Activated T-helper 2 cell treated with anti-CD3 and anti-CD28 coated beads, Interferon-gamma antibody, Interleukin-2, Interleukin-4, amounts not matched to agents 10 μg/mL and 5 μg/mL and 100 μg/mL, durations not matched to agents 14 hours and 24 hours and 36 hours (primary cell): ENCODE measurements at regions not wholly inside any gene's neighbourhood (a gene's known extent, or its start where the extent isn't known, plus 50 kb on each side); places are given as distances from the start of the nearest gene placed in this dataset.
"Not testable (repeated sequence)": the region's sequence is repeated elsewhere in the genome, so short reads cannot be mapped to it uniquely, and the experiment has no call there.

Experiments
- DNase-seq: peaks from one replicate; pipeline ENCODE4 v3.0.0; 2021; ENCODE audit warnings: low spot score
- H3K27ac Mint-ChIP-seq: one replicate; pipeline ENCODE4 v1.8.0; 2021; ENCODE audit warnings: mixed read lengths
- H3K27me3 Mint-ChIP-seq: one replicate; pipeline ENCODE4 v1.8.0; 2021; ENCODE audit warnings: low read depth, mixed read lengths
- H3K36me3 Mint-ChIP-seq: one replicate; pipeline ENCODE4 v1.8.0; 2021; ENCODE audit warnings: low read depth, mixed read lengths
- H3K4me1 Mint-ChIP-seq: one replicate; pipeline ENCODE4 v1.8.0; 2021; ENCODE audit warnings: low read depth, mixed read lengths
- H3K4me3 Mint-ChIP-seq: one replicate; pipeline ENCODE4 v1.8.0; 2021; ENCODE audit warnings: low read depth, mild to moderate bottlenecking, moderate library complexity, mixed read lengths
- H3K9me3 Mint-ChIP-seq: one replicate; pipeline ENCODE4 v1.8.0; 2021; ENCODE audit warnings: mixed read lengths
- intact Hi-C: fragments of 100-400 bp; cut with micrococcal nuclease; formaldehyde crosslinking; loops from one replicate; pipeline ENCODE4 v1.15.1; 2023

- DNase-seq: no peak
- no peaks in the 10 kb centered on the region for H3K36me3 Mint-ChIP-seq
- no peak overlapping the region for H3K4me3 Mint-ChIP-seq
- no peaks in the 10 kb centered on the region for H3K4me1 Mint-ChIP-seq
- H3K9me3 Mint-ChIP-seq: no peaks in the 10 kb centered on the region
- intact Hi-C loops: no loop called here
- H3K27ac Mint-ChIP-seq: no peak overlapping the region
- H3K27me3 Mint-ChIP-seq: no peaks in the 10 kb centered on the region
Measured at GRCh38 chr1:194028002-194028401, 841.6 kb upstream of the B3GALT2 start.

DNA sequence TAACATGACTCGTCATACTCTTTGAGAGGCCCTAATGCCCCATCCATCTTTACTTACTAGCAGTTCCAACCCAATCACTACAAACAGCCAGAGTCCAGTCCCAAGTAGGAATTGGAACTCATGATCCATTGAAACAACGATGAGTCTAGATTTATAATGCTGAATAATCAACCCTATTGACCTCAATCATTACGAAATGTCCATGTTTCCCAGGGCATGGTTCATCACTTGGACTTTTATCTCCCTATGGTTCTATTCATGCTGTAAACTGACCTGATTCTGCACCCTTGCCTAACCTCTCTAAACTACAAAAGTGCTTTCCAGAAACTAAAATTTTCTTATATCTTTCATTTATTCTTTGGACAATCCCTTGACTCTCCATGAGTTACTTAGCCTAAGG is 840.0 kb upstream of the B3GALT2 start:
- Mint-ChIP-seq H3K4me1 (no peaks in the 10 kb centered on the region), H3K9me3 (no peaks in the 10 kb centered on the region), H3K4me3 (no peak overlapping the region), H3K27me3 (no peaks in the 10 kb centered on the region), H3K27ac (no peak overlapping the region), H3K36me3 (no peaks in the 10 kb centered on the region)
- intact Hi-C loops: no loop called here
- DNase-seq: no peak

- Mint-ChIP-seq H3K4me3 (no peak overlapping the region), H3K4me1 (no peaks in the 10 kb centered on the region), H3K27me3 (no peaks in the 10 kb centered on the region), H3K36me3 (no peaks in the 10 kb centered on the region), H3K27ac (no peak overlapping the region), H3K9me3 (no peaks in the 10 kb centered on the region)
- intact Hi-C loops: no loop called here
- no peak for DNase-seq
Measured at GRCh38 chr1:194024659-194025058, 838.2 kb upstream of the B3GALT2 start.

DNA sequence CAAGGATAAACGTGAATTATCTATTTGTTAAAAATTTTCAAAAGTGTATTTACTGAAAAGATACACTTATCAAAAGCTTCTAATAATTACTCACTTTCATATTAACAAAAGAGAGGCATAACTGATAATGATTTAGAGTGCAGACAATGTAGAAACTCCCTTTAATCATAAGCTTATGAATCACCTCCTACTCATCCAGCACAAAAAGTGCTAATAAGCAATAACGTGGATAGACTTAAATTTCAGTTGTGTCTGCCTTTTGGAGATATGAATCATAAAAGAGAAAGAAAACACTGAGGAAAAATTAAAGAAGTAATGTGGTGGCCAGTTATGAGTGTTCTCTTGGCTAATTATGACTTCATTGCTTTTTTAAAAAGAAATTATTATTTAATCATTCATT is 827.6 kb upstream of the B3GALT2 start:
- DNase-seq: no peak
- Mint-ChIP-seq H3K36me3 (no peaks in the 10 kb centered on the region), H3K4me3 (no peak overlapping the region), H3K9me3 (peaks cover 8% of the 10 kb centered on the region), H3K27ac (no peak overlapping the region), H3K4me1 (no peaks in the 10 kb centered on the region), H3K27me3 (no peaks in the 10 kb centered on the region)
- intact Hi-C loops: no loop called here

- intact Hi-C loops: no loop called here
- no peak overlapping the region for H3K4me3 Mint-ChIP-seq
- H3K9me3 Mint-ChIP-seq: peaks cover 11% of the 10 kb centered on the region
- no peak overlapping the region for H3K27ac Mint-ChIP-seq
- H3K36me3 Mint-ChIP-seq: no peaks in the 10 kb centered on the region
- no peak for DNase-seq
- H3K4me1 Mint-ChIP-seq: no peaks in the 10 kb centered on the region
- H3K27me3 Mint-ChIP-seq: no peaks in the 10 kb centered on the region
Measured at GRCh38 chr1:194013561-194013960, 827.1 kb upstream of the B3GALT2 start.

GRCh38 chr1:194004146-194004545 is 817.7 kb upstream of the B3GALT2 start:
- Mint-ChIP-seq H3K9me3 (peaks cover 9% of the 10 kb centered on the region), H3K27ac (no peak overlapping the region), H3K4me3 (no peak overlapping the region), H3K27me3 (no peaks in the 10 kb centered on the region), H3K36me3 (no peaks in the 10 kb centered on the region), H3K4me1 (no peaks in the 10 kb centered on the region)
- intact Hi-C loops: no loop called here
- no peak for DNase-seq

DNA sequence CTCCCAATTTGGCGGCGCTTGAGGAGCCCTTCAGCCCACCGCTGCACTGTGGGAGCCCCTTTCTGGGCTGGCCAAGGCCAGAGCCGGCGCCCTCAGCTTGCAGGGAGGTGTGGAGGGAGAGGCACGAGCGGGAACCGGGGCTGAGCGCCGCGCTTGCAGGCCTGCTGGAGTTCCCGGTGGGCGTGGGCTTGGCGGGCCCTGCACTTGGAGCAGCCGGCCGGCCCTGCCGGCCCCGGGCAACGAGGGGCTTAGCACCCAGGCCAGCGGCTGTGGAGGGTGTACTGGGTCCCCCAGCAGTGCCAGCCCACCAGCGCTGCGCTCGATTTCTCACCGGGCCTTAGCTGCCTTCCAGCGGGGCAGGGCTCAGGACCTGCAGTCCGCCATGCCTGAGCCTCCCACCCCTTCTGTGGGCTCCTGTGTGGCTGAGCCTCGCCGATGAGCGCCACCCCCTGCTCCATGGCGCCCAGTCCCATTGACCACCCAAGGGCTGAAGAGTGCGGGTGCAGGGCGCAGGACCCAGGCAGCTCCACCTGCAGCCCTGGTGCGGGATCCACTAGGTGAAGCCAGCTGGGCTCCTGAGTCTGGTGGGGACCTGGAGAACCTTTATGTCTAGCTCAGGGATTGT is 815.4 kb upstream of the B3GALT2 start:
- H3K9me3 Mint-ChIP-seq, H3K36me3 Mint-ChIP-seq, intact Hi-C loops, H3K4me1 Mint-ChIP-seq, DNase-seq, H3K4me3 Mint-ChIP-seq, H3K27me3 Mint-ChIP-seq, H3K27ac Mint-ChIP-seq: not testable (repeated sequence)

DNA sequence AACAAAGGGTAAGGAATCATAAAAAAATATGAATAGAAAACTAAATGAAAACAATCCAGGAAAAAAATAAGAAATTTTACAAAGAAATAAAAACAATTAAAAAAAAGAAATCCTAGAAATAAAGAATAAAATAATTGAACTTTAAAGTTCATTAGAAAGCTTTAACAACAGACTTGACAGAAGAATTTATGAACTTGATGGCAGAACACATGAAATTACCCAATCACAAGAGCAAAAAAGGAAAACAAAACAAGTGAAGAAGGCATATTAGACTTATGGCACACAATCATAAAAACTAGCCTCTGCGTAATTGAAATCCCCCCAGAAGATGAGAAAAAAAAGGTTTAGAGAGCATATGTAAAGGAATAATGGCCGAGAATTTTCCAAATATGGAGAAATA is 802.5 kb upstream of the B3GALT2 start:
- peaks cover 49% of the 10 kb centered on the region for H3K9me3 Mint-ChIP-seq
- H3K27ac Mint-ChIP-seq: no peak overlapping the region
- H3K4me3 Mint-ChIP-seq: no peak overlapping the region
- no peaks in the 10 kb centered on the region for H3K4me1 Mint-ChIP-seq
- intact Hi-C loops: no loop called here
- DNase-seq: no peak
- no peaks in the 10 kb centered on the region for H3K27me3 Mint-ChIP-seq
- H3K36me3 Mint-ChIP-seq: peaks cover 4% of the 10 kb centered on the region

GRCh38 chr1:193979219-193979618 is 792.8 kb upstream of the B3GALT2 start:
- Mint-ChIP-seq H3K4me1 (no peaks in the 10 kb centered on the region), H3K9me3 (no peaks in the 10 kb centered on the region), H3K4me3 (no peak overlapping the region)

DNA sequence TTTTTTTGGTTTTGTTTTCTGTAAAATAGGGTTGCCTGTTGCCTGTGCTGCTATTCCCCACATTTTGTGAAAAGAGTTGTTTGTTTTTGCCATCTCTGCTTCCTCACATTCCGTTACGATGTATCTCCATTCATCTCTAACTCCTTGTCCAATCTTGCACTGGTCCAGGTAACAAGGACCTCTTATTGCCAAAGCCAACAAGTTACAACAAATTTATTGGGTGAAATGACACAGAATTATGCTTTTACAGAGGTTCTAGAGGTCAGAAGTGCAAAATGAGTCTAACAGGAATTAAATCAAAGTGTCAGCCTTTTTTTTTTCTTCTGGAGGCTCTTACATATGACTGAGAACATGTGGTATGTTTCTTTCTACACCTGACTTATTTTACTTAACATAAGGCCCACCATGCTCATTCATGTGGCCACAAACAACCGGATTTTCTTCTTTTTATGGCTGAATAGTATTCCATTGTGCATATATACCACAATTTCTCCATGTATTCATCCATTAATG is 787.9 kb upstream of the B3GALT2 start:
- DNase-seq: no peak
- Mint-ChIP-seq H3K36me3 (no peaks in the 10 kb centered on the region), H3K4me3 (no peak overlapping the region), H3K27me3 (no peaks in the 10 kb centered on the region), H3K27ac (no peak overlapping the region), H3K4me1 (no peaks in the 10 kb centered on the region), H3K9me3 (no peaks in the 10 kb centered on the region)
- intact Hi-C loops: no loop called here

More at GRCh38 chr1:193979219-193979618, 792.8 kb upstream of the B3GALT2 start:
- intact Hi-C loops: no loop called here
- Mint-ChIP-seq H3K27ac (no peak overlapping the region), H3K36me3 (no peaks in the 10 kb centered on the region), H3K27me3 (no peaks in the 10 kb centered on the region)
- DNase-seq: no peak

GRCh38 chr1:193973428-193973827 is 787.0 kb upstream of the B3GALT2 start:
- no peak for DNase-seq
- intact Hi-C loops: no loop called here
- Mint-ChIP-seq H3K27me3 (no peaks in the 10 kb centered on the region), H3K4me1 (no peaks in the 10 kb centered on the region), H3K36me3 (no peaks in the 10 kb centered on the region), H3K27ac (no peak overlapping the region), H3K9me3 (no peaks in the 10 kb centered on the region), H3K4me3 (no peak overlapping the region)

- no peak for DNase-seq
- no peak overlapping the region for H3K27ac Mint-ChIP-seq
- no peaks in the 10 kb centered on the region for H3K4me1 Mint-ChIP-seq
- H3K4me3 Mint-ChIP-seq: no peak overlapping the region
- H3K27me3 Mint-ChIP-seq: no peaks in the 10 kb centered on the region
- intact Hi-C loops: no loop called here
- no peaks in the 10 kb centered on the region for H3K9me3 Mint-ChIP-seq
- no peaks in the 10 kb centered on the region for H3K36me3 Mint-ChIP-seq
Measured at GRCh38 chr1:193971595-193971994, 785.2 kb upstream of the B3GALT2 start.

DNA sequence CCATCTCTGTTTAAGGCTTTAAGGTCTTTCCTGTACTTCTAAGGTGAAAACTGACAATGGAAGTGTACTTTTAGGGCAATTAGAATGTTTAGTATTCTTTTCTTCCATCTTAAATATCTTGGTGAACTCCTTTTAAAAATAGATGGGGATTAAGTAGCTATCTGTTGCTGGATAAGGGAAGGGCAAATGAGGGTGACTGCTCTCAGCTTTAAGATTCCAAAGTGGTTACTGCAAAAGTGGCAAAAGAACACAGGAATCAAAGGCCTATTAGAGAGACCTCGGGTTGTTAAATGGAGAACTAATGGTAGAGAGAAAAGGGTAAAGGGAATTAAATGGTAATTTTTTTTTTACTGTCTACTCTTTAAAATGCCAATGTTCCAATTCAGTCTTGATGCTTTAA is 774.1 kb upstream of the B3GALT2 start:
- H3K4me1 Mint-ChIP-seq: no peaks in the 10 kb centered on the region

GRCh38 chr1:193960040-193960439 is 773.6 kb upstream of the B3GALT2 start:
- no peak for DNase-seq
- H3K27ac Mint-ChIP-seq: no peak overlapping the region
- no peak overlapping the region for H3K4me3 Mint-ChIP-seq
- H3K36me3 Mint-ChIP-seq: no peaks in the 10 kb centered on the region
- H3K9me3 Mint-ChIP-seq: no peaks in the 10 kb centered on the region
- no peaks in the 10 kb centered on the region for H3K4me1 Mint-ChIP-seq
- intact Hi-C loops: no loop called here
- no peaks in the 10 kb centered on the region for H3K27me3 Mint-ChIP-seq

More for the DNA sequence above, 774.1 kb upstream of the B3GALT2 start:
- Mint-ChIP-seq H3K36me3 (no peaks in the 10 kb centered on the region), H3K27ac (no peak overlapping the region), H3K27me3 (no peaks in the 10 kb centered on the region), H3K9me3 (no peaks in the 10 kb centered on the region), H3K4me3 (no peak overlapping the region)
- intact Hi-C loops: no loop called here
- no peak for DNase-seq
